ENCODE measurements at regions not wholly inside any gene's neighbourhood (a gene's known extent, or its start where the extent isn't known, plus 50 kb on each side); places are given as distances from the start of the nearest gene placed in this dataset.

GRCh38 chr3:25229586-25229985 is 198.5 kb upstream of the RARB start:
- no peak for TF ChIP-seq MYNN (tag by site-specific recombination; IDR thresholded peaks at IDR 0.05; ENCODE audit: borderline replicate concordance)
- TF ChIP-seq HIC1 (tag by site-specific recombination; IDR thresholded peaks at IDR 0.05), result no peak
- no peak for TF ChIP-seq TCF7L2 (IDR thresholded peaks at IDR 0.05; ENCODE audit: borderline replicate concordance, low read depth, low read length)
- TF ChIP-seq ZBTB21 (tag by site-specific recombination; IDR thresholded peaks at IDR 0.05), result no peak
- TF ChIP-seq YY1 (tag by site-specific recombination; IDR thresholded peaks at IDR 0.05), result no peak
- no peak for TF ChIP-seq REST (tag by site-specific recombination; IDR thresholded peaks at IDR 0.05)

Data from HEK293 (cell line).